Thyroid gland (tissue), 4 donors: ENCODE measurements at regions not wholly inside any gene's neighbourhood (a gene's known extent, or its start where the extent isn't known, plus 50 kb on each side); places are given as distances from the start of the nearest gene placed in this dataset.

Experiments
- CTCF ChIP-seq, 6 experiments: fragments of 200-600 bp in 3 of 6; fragments of 450-650 bp in 3 of 6; sonication (generic) in 3 of 6; IDR thresholded peaks; one replicate each; pipeline ENCODE4 v1.5.1; 2016 to 2019; ENCODE audit warnings: antibody characterized with exemption in 6 of 6, mild to moderate bottlenecking in 2 of 6, inconsistent platforms in 1 of 6, moderate library complexity in 1 of 6
- POLR2A ChIP-seq, 2 donors: fragments of 450-650 bp; IDR thresholded peaks; one replicate each; pipeline ENCODE4 v1.6.1; 2017; ENCODE audit warnings: antibody characterized with exemption in 2 of 2, mild to moderate bottlenecking in 2 of 2, moderate library complexity in 1 of 2

GRCh38 chr1:98387701-98388100 is 273.8 kb upstream of the SNX7 start:
- no peak for TF ChIP-seq CTCF (IDR thresholded peaks at IDR 0.05)
- no peak for TF ChIP-seq POLR2A (IDR thresholded peaks at IDR 0.05)
